ENCODE measurements at regions not wholly inside any gene's neighbourhood (a gene's known extent, or its start where the extent isn't known, plus 50 kb on each side); places are given as distances from the start of the nearest gene placed in this dataset.
"Not testable (repeated sequence)": the region's sequence is repeated elsewhere in the genome, so short reads cannot be mapped to it uniquely, and the experiment has no call there.

DNA sequence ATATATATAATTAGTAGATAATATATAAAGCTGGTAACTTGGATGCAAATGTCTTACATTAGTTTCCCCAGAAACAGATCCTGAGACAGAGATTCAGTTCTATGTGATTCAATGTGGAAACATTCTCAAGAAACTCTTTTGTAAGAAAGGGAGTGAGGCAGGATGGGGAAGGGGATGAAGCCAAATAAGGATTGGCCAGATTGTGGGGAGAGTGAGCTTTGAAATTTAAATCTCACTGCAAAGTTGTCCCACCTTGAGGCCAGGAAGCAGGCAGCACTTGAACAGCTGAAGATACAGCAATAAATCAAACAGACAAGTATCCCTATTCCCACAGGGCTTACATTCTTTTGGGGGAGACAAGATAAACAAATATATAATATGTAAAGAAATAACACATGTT is 126.3 kb upstream of the HEY2 start:
- TF ChIP-seq POLR2A (IDR thresholded peaks at IDR 0.05) = no peak
- TF ChIP-seq, protein P1, sequence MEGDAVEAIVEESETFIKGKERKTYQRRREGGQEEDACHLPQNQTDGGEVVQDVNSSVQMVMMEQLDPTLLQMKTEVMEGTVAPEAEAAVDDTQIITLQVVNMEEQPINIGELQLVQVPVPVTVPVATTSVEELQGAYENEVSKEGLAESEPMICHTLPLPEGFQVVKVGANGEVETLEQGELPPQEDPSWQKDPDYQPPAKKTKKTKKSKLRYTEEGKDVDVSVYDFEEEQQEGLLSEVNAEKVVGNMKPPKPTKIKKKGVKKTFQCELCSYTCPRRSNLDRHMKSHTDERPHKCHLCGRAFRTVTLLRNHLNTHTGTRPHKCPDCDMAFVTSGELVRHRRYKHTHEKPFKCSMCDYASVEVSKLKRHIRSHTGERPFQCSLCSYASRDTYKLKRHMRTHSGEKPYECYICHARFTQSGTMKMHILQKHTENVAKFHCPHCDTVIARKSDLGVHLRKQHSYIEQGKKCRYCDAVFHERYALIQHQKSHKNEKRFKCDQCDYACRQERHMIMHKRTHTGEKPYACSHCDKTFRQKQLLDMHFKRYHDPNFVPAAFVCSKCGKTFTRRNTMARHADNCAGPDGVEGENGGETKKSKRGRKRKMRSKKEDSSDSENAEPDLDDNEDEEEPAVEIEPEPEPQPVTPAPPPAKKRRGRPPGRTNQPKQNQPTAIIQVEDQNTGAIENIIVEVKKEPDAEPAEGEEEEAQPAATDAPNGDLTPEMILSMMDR (IDR thresholded peaks at IDR 0.05 in 4 of 5, conservative IDR thresholded peaks at IDR 0.05 in 1 of 5) = no peak
- intact Hi-C loops (cut with DNase I; ENCODE audit: low total_unique reads) = no loop called here
- Histone ChIP-seq H3K27ac (no peak overlapping the region), H3K27me3 (no peaks in the 10 kb centered on the region), H3K9me3 (no peaks in the 10 kb centered on the region), H3K4me1 (peaks cover 7 to 10% of the 10 kb centered on the region in 2 donors), H3K4me3 (no peak overlapping the region), H3K36me3 (no peaks in the 10 kb centered on the region)
- ATAC-seq (no peak), DNase-seq (no peak)
- in situ Hi-C loops (cut with MboI; ENCODE audit: low sequenced_read_pairs in 4 of 4) = no loop called here

DNA sequence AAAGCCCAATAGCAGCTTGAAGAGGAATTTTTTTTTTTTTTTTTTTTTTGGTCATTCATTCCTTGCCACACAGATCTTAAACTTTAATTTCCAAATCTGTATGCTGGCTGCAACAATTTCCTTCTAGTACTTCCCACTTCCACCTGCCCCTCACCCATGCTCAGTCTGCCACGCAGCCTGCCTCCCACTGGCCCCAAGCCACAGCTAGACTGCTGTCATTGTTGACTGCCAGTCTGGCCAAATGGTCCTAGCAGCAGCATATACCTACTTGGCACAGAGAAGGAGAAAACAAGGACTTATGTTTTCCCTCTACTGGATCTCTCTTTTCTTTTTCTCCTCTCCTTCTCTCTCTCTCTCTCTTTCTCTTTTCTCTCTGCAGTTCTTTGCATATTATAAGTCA is 118.3 kb upstream of the HEY2 start:
- H3K9me3 ChIP-seq = no peaks in the 10 kb centered on the region
- DNase-seq (no peak), ATAC-seq (no peak)
- intact Hi-C loops (cut with DNase I; ENCODE audit: low total_unique reads) = no loop called here
- no peaks in the 10 kb centered on the region for H3K27me3 ChIP-seq
- H3K4me3 ChIP-seq = no peak overlapping the region
- no peaks in the 10 kb centered on the region for H3K4me1 ChIP-seq
- TF ChIP-seq, protein P1 (IDR thresholded peaks at IDR 0.05 in 4 of 5, conservative IDR thresholded peaks at IDR 0.05 in 1 of 5) = no peak
- no peak for TF ChIP-seq POLR2A (IDR thresholded peaks at IDR 0.05)
- in situ Hi-C loops (cut with MboI; ENCODE audit: low sequenced_read_pairs in 4 of 4) = no loop called here
- no peak overlapping the region for H3K27ac ChIP-seq
- no peaks in the 10 kb centered on the region for H3K36me3 ChIP-seq

DNA sequence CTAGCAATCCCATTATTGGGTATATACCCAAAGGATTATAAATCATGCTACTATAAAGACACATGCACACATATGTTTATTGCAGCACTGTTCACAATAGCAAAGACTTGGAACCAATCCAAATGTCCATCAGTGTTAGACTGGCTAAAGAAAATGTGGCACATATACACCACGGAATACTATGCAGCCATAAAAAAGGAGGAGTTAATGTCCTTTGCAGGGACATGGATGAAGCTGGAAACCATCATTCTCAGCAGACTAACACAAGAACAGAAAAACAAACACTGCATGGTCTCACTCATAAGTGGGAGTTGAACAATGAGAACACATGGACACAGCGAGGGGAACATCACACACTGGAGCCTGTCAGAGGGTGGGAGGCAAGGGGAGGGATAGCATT is 113.4 kb upstream of the HEY2 start:
- H3K4me3 ChIP-seq; H3K27ac ChIP-seq; H3K36me3 ChIP-seq; H3K9me3 ChIP-seq; ATAC-seq; H3K27me3 ChIP-seq; intact Hi-C loops (cut with DNase I; ENCODE audit: low total_unique reads); DNase-seq; in situ Hi-C loops (cut with MboI; ENCODE audit: low sequenced_read_pairs in 4 of 4): not testable (repeated sequence)
- peaks cover 8 to 16% of the 10 kb centered on the region in 2 donors for H3K4me1 ChIP-seq

DNA sequence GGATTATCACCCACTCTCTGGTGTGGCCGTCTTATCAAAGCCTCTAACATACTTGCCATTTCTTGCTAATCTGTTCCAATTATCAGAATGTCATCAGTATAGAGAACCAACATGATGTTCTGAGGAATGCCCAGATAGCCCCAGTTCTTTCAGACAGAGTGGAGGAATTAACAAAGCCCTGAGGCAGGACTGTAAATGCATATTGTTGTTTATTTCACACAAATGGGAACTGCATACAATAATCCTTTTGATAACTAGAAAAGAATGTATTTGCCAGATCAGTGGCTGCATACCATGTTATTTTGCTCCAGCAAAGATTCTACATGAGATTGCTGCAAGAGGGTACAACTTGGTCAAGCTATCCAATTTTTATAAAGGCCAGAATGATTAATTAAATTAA is 112.8 kb upstream of the HEY2 start:
- in situ Hi-C loops (cut with MboI; ENCODE audit: low sequenced_read_pairs in 4 of 4) (no loop called here), intact Hi-C loops (cut with DNase I; ENCODE audit: low total_unique reads) (no loop called here)
- Histone ChIP-seq H3K36me3 (no peaks in the 10 kb centered on the region), H3K4me1 (peaks cover 8 to 16% of the 10 kb centered on the region in 2 donors), H3K27ac (no peak overlapping the region), H3K4me3 (no peak overlapping the region), H3K9me3 (no peaks in the 10 kb centered on the region), H3K27me3 (no peaks in the 10 kb centered on the region)
- no peak for TF ChIP-seq POLR2A (IDR thresholded peaks at IDR 0.05)
- TF ChIP-seq, protein P1 (IDR thresholded peaks at IDR 0.05 in 4 of 5, conservative IDR thresholded peaks at IDR 0.05 in 1 of 5) = no peak
- DNase-seq = no peak
- no peak for ATAC-seq

DNA sequence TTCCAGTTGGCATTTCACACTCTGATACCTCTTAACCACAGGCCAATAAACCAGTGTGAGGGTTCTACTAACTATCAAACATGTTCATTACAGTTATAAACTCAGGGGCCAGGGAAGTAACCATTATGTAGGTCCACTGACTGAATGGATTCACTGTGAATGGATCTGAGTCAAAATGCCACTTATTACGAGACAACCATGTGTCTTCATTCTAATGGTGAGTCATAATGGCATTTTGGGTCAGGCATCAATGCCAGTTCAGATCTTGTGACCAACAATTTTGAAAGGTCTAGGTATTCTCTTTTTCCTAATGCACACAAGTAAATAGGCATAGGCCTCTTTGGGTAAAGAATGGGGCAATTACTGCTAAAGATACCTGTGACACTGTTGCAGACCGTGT is 112.2 kb upstream of the HEY2 start:
- DNase-seq (no peak), ATAC-seq (peak in 1 of 2 donors; percentile 69)
- Histone ChIP-seq H3K9me3 (no peaks in the 10 kb centered on the region), H3K27me3 (no peaks in the 10 kb centered on the region), H3K36me3 (no peaks in the 10 kb centered on the region), H3K4me3 (no peak overlapping the region), H3K27ac (no peak overlapping the region), H3K4me1 (peaks cover 8 to 16% of the 10 kb centered on the region in 2 donors)
- TF ChIP-seq, protein P1 (IDR thresholded peaks at IDR 0.05 in 4 of 5, conservative IDR thresholded peaks at IDR 0.05 in 1 of 5) = no peak
- TF ChIP-seq POLR2A (IDR thresholded peaks at IDR 0.05) = no peak
- intact Hi-C loops (cut with DNase I; ENCODE audit: low total_unique reads) (no loop called here), in situ Hi-C loops (cut with MboI; ENCODE audit: low sequenced_read_pairs in 4 of 4) (no loop called here)
